HuH-7 (cell line): ENCODE measurements at regions not wholly inside any gene's neighbourhood (a gene's known extent, or its start where the extent isn't known, plus 50 kb on each side); places are given as distances from the start of the nearest gene placed in this dataset.
"Not testable (repeated sequence)": the region's sequence is repeated elsewhere in the genome, so short reads cannot be mapped to it uniquely, and the experiment has no call there.

Experiments used
- DNase-seq: peaks from one replicate; pipeline ENCODE4 v3.0.0; 2011; ENCODE audit warnings: low spot score

- DNase-seq = no peak
Measured at GRCh38 chr12:93979189-93979588, 169.2 kb upstream of the PLXNC1 start.

- no peak for DNase-seq
Measured at GRCh38 chr12:93980711-93981110, 167.7 kb upstream of the PLXNC1 start.

GRCh38 chr12:93981411-93981810, 167.0 kb upstream of the PLXNC1 start:
- DNase-seq = no peak

- DNase-seq = no peak
Measured at GRCh38 chr12:93982771-93983315, 165.5 kb upstream of the PLXNC1 start.

- DNase-seq = no peak
Measured at GRCh38 chr12:93984005-93984404, 164.4 kb upstream of the PLXNC1 start.

- no peak for DNase-seq
Measured at GRCh38 chr12:93989949-93990348, 158.4 kb upstream of the PLXNC1 start.

GRCh38 chr12:93990832-93991803, 157.3 kb upstream of the PLXNC1 start:
- peak; percentile 24 for DNase-seq

GRCh38 chr12:93991829-93992461, 156.4 kb upstream of the PLXNC1 start:
- DNase-seq = no peak

- DNase-seq = no peak
Measured at GRCh38 chr12:93994721-93995120, 153.7 kb upstream of the PLXNC1 start.

GRCh38 chr12:93996321-93996720, 152.1 kb upstream of the PLXNC1 start:
- DNase-seq = no peak

GRCh38 chr12:94001691-94002090, 146.7 kb upstream of the PLXNC1 start:
- no peak for DNase-seq

- not testable (repeated sequence) for DNase-seq
Measured at GRCh38 chr12:94002925-94003324, 145.5 kb upstream of the PLXNC1 start.

- not testable (repeated sequence) for DNase-seq
Measured at GRCh38 chr12:94007833-94008232, 140.5 kb upstream of the PLXNC1 start.

GRCh38 chr12:94010307-94010706, 138.1 kb upstream of the PLXNC1 start:
- no peak for DNase-seq

GRCh38 chr12:94012071-94012470, 136.3 kb upstream of the PLXNC1 start:
- no peak for DNase-seq

GRCh38 chr12:94012590-94012989, 135.8 kb upstream of the PLXNC1 start:
- DNase-seq = no peak

GRCh38 chr12:94017247-94017646, 131.1 kb upstream of the PLXNC1 start:
- not testable (repeated sequence) for DNase-seq

- DNase-seq = no peak
Measured at GRCh38 chr12:94020335-94020734, 128.0 kb upstream of the PLXNC1 start.

GRCh38 chr12:94023879-94024278, 124.5 kb upstream of the PLXNC1 start:
- DNase-seq = no peak

- DNase-seq = no peak
Measured at GRCh38 chr12:94025068-94025467, 123.3 kb upstream of the PLXNC1 start.

- DNase-seq = no peak
Measured at GRCh38 chr12:94025756-94026155, 122.6 kb upstream of the PLXNC1 start.

GRCh38 chr12:94026596-94026995, 121.8 kb upstream of the PLXNC1 start:
- DNase-seq = no peak

GRCh38 chr12:94027561-94027960, 120.8 kb upstream of the PLXNC1 start:
- DNase-seq = no peak
